A549 (cell line): ENCODE measurements at regions not wholly inside any gene's neighbourhood (a gene's known extent, or its start where the extent isn't known, plus 50 kb on each side); places are given as distances from the start of the nearest gene placed in this dataset.

Experiments used
- ATAC-seq, 2 experiments: fragments of 200-7000 bp in 1 of 2; fragments of >200 bp in 1 of 2; cut with Nextera tagmentation in 1 of 2; cut with Tn5 transposase in 1 of 2; 3 replicates each; pipeline versions ENCODE4 v1.8.0 to v1.9.1; 2018 to 2020; ENCODE audit warnings: mild to moderate bottlenecking in 1 of 2, moderate library complexity in 1 of 2
- CTCF ChIA-PET: fragments of 300-600 bp; sonication (Branson Sonifier 250); formaldehyde crosslinking; extraction: SDS; loops from one replicate; lab custom pipeline; 2021; ENCODE audit warnings: antibody characterized with exemption, inconsistent platforms; lab: Yijun Ruan, JAX
- POLR2A ChIA-PET: fragments of 350-600 bp; formaldehyde crosslinking; extraction: SDS; loops from one replicate; lab custom pipeline; 2021; ENCODE audit warnings: antibody characterized with exemption, inconsistent platforms; lab: Yijun Ruan, JAX
- DNase-seq, 2 experiments: peaks; one replicate each; pipeline versions ENCODE4 v3.0.0 to v3.0.0-alpha.2; 2011 to 2016; ENCODE audit warnings: low read depth in 1 of 2, low spot score in 1 of 2
- FAIRE-seq: peaks from 2 replicates; lab custom pipeline; 2011; peaks lifted over from hg19 to GRCh38; lab: Jason Lieb, UNC
- H3K27ac ChIP-seq, 2 experiments: fragments of >200 bp; sonication (Bioruptor Twin); formaldehyde crosslinking; 3 replicates each; pipeline ENCODE4 v1.5.1; 2016 to 2017
- H3K4me1 ChIP-seq: fragments of >200 bp; sonication (Bioruptor Twin); formaldehyde crosslinking; 3 replicates; pipeline ENCODE4 v1.6.1; 2016
- H3K4me2 ChIP-seq: fragments of >200 bp; sonication (Bioruptor Twin); formaldehyde crosslinking; 3 replicates; pipeline ENCODE4 v1.6.1; 2016
- H3K4me3 ChIP-seq: fragments of >200 bp; sonication (Bioruptor Twin); formaldehyde crosslinking; 3 replicates; pipeline ENCODE4 v1.5.1; 2016
- H3K9me3 ChIP-seq: fragments of >200 bp; sonication (Bioruptor Twin); formaldehyde crosslinking; 3 replicates; pipeline ENCODE4 v1.6.1; 2016
- BCL3 ChIP-seq: fragments of >200 bp; sonication (Bioruptor Twin); formaldehyde crosslinking; IDR thresholded peaks from 3 replicates; pipeline ENCODE4 v1.6.1; 2016
- BHLHE40 ChIP-seq: IDR thresholded peaks from 2 replicates; pipeline ENCODE4 v1.6.1; 2012; ENCODE audit warnings: low read depth, low read length, inconsistent platforms
- CBX2 ChIP-seq: fragments of 200-600 bp; sonication (generic); IDR thresholded peaks from 2 replicates; pipeline ENCODE4 v1.6.1; 2016; ENCODE audit warnings: low read depth, mild to moderate bottlenecking, borderline replicate concordance
- CBX8 ChIP-seq: fragments of 200-600 bp; sonication (generic); IDR thresholded peaks from 2 replicates; pipeline ENCODE4 v1.6.1; 2016
- CHD2 ChIP-seq: fragments of 150-350 bp; IDR thresholded peaks from 2 replicates; pipeline ENCODE4 v1.6.1; 2014; ENCODE audit warnings: low read length; ENCODE audit not compliant: partially characterized antibody
- EP300 ChIP-seq, 2 experiments: fragments of >200 bp; sonication (Bioruptor Twin); formaldehyde crosslinking; IDR thresholded peaks; 2 replicates in 1 of 2; 3 replicates in 1 of 2; pipeline ENCODE4 v1.6.1; 2016 to 2017
- FOSB ChIP-seq: fragments of 250-450 bp; sonication (Bioruptor Pico); IDR thresholded peaks from 2 replicates; pipeline ENCODE4 v1.5.0; 2020; ENCODE audit warnings: mild to moderate bottlenecking, moderate library complexity
- FOXS1 ChIP-seq: fragments of 250-450 bp; sonication (Bioruptor Pico); IDR thresholded peaks from 2 replicates; pipeline ENCODE4 v1.5.0; 2020; ENCODE audit warnings: mild to moderate bottlenecking, moderate library complexity
- GATA3 ChIP-seq: IDR thresholded peaks from 2 replicates; pipeline ENCODE4 v1.6.1; 2012; ENCODE audit warnings: borderline replicate concordance
- HDAC2 ChIP-seq: fragments of 200-600 bp; sonication (generic); IDR thresholded peaks from 2 replicates; pipeline ENCODE4 v1.6.1; 2016
- HEYL ChIP-seq: fragments of 250-450 bp; sonication (Bioruptor Pico); IDR thresholded peaks from 2 replicates; pipeline ENCODE4 v1.8.0; 2021; ENCODE audit warnings: mild to moderate bottlenecking, moderate library complexity
- HOXA7 ChIP-seq: fragments of 250-450 bp; sonication (Bioruptor Pico); IDR thresholded peaks from 2 replicates; pipeline ENCODE4 v1.5.0; 2020; ENCODE audit warnings: mild to moderate bottlenecking, moderate library complexity
- HOXB5 ChIP-seq: fragments of 250-450 bp; sonication (Bioruptor Pico); IDR thresholded peaks from 2 replicates; pipeline ENCODE4 v1.5.0; 2020; ENCODE audit warnings: mild to moderate bottlenecking, moderate library complexity
- JUN ChIP-seq, 2 experiments: fragments of >200 bp; sonication (Bioruptor Twin); formaldehyde crosslinking; IDR thresholded peaks; 2 replicates in 1 of 2; 3 replicates in 1 of 2; pipeline ENCODE4 v1.6.1; 2016 to 2017
- MAFK ChIP-seq: fragments of 450-650 bp; IDR thresholded peaks from 2 replicates; pipeline ENCODE4 v1.6.1; 2014; ENCODE audit not compliant: partially characterized antibody
- MAX ChIP-seq: IDR thresholded peaks from 2 replicates; pipeline ENCODE4 v1.6.1; 2012
- MAZ ChIP-seq: fragments of 150-350 bp; IDR thresholded peaks from 2 replicates; pipeline ENCODE4 v1.6.1; 2014; ENCODE audit warnings: antibody characterized with exemption, low read depth, low read length, borderline replicate concordance
- MYC ChIP-seq: IDR thresholded peaks from 2 replicates; pipeline ENCODE4 v1.6.1; 2012; ENCODE audit warnings: mild to moderate bottlenecking, inconsistent platforms, low read length, improper control_type of control experiment, borderline replicate concordance
- NFE2L2 ChIP-seq: fragments of 150-350 bp; conservative IDR thresholded peaks from 2 replicates; pipeline ENCODE4 v1.6.1; 2014; ENCODE audit warnings: low read length
- NR3C1 ChIP-seq: fragments of >200 bp; sonication (Bioruptor Twin); formaldehyde crosslinking; IDR thresholded peaks from 3 replicates; pipeline ENCODE4 v1.6.1; 2017
- PHF8 ChIP-seq: fragments of 200-600 bp; sonication (generic); IDR thresholded peaks from 2 replicates; pipeline ENCODE4 v1.6.1; 2016; ENCODE audit warnings: low read depth, mild to moderate bottlenecking, antibody characterized with exemption, moderate library complexity, borderline replicate concordance
- POLR2A ChIP-seq: IDR thresholded peaks from 2 replicates; pipeline ENCODE4 v1.6.1; 2012; ENCODE audit warnings: mild to moderate bottlenecking, low read length
- POLR2AphosphoS2 ChIP-seq: conservative IDR thresholded peaks from 2 replicates; pipeline ENCODE4 v1.6.1; 2012; ENCODE audit warnings: low read length, improper control_type of control experiment, inconsistent platforms
- RCOR1 ChIP-seq: fragments of 150-350 bp; IDR thresholded peaks from 2 replicates; pipeline ENCODE4 v1.6.1; 2014; ENCODE audit warnings: antibody characterized with exemption, low read length, low read depth
- REST ChIP-seq: fragments of 200-600 bp; sonication (generic); IDR thresholded peaks from 2 replicates; pipeline ENCODE4 v1.6.1; 2016; ENCODE audit warnings: antibody characterized with exemption, mild to moderate bottlenecking, moderate library complexity
- RFX5 ChIP-seq: fragments of 450-650 bp; IDR thresholded peaks from 2 replicates; pipeline ENCODE4 v1.7.1; 2014; ENCODE audit warnings: antibody characterized with exemption, mild to moderate bottlenecking, moderate library complexity
- RNF2 ChIP-seq: fragments of 200-600 bp; sonication (generic); IDR thresholded peaks from 2 replicates; pipeline ENCODE4 v1.6.1; 2016; ENCODE audit warnings: low read depth, mild to moderate bottlenecking, antibody characterized with exemption, moderate library complexity, borderline replicate concordance
- SREBF2 ChIP-seq: fragments of 450-650 bp; IDR thresholded peaks from 2 replicates; pipeline ENCODE4 v1.6.1; 2014; ENCODE audit warnings: mild to moderate bottlenecking, moderate library complexity
- TFCP2L1 ChIP-seq: fragments of 250-450 bp; sonication (Bioruptor Pico); IDR thresholded peaks from 2 replicates; pipeline ENCODE4 v1.5.0; 2021; ENCODE audit warnings: mild to moderate bottlenecking
- ZC3H11A ChIP-seq: fragments of 450-650 bp; IDR thresholded peaks from 2 replicates; pipeline ENCODE4 v1.6.1; 2014; ENCODE audit warnings: antibody characterized with exemption, mild to moderate bottlenecking
- WGBS: methylation state at CpG from one replicate; pipeline ENCODE4 v1.1.6; 2017; ENCODE audit errors: missing lambda C conversion rate; 5-methylcytosine and 5-hydroxymethylcytosine counted together

- WGBS = 72% methylated on average over 4 of the region's 4 CpGs
- Histone ChIP-seq H3K27ac (no peak overlapping the region), H3K9me3 (no peaks in the 10 kb centered on the region), H3K4me2 (no peak overlapping the region)
- CTCF ChIA-PET = no interaction called here
- ATAC-seq = no peak
- TF ChIP-seq SREBF2 (no peak), CBX2 (no peak), EP300 (IDR thresholded peaks at IDR 0.05) (no peak), HOXA7 (CRISPR knock-in tag) (no peak), MAZ (no peak), CHD2 (no peak), HEYL (CRISPR knock-in tag) (no peak), NR3C1 (no peak), JUN (IDR thresholded peaks at IDR 0.05) (no peak), RNF2 (no peak), REST (no peak), HDAC2 (no peak), CBX8 (no peak)
- TF ChIP-seq, all 56 proteins: peak for 0
- FAIRE-seq (no peak), DNase-seq (no peak)
- no peaks in the 10 kb centered on the region for H3K4me1 ChIP-seq
- POLR2A ChIA-PET = no interaction called here
- H3K4me3 ChIP-seq = no peak overlapping the region
Measured at GRCh38 chr7:12968836-12969422, 281.5 kb downstream of the ARL4A start.

GRCh38 chr7:12970626-12971025 is 283.2 kb downstream of the ARL4A start:
- Histone ChIP-seq H3K4me3 (no peak overlapping the region), H3K9me3 (no peaks in the 10 kb centered on the region), H3K27ac (no peak overlapping the region), H3K4me2 (no peak overlapping the region), H3K4me1 (no peaks in the 10 kb centered on the region)
- ChIA-PET CTCF (no interaction called here), POLR2A (no interaction called here)
- WGBS = 94% methylated on average over 2 of the region's 2 CpGs
- DNase-seq (no peak), FAIRE-seq (no peak), ATAC-seq (no peak)
- TF ChIP-seq NFE2L2 (no peak), BHLHE40 (no peak), FOSB (CRISPR knock-in tag) (no peak), POLR2A (no peak), FOXS1 (CRISPR knock-in tag) (no peak), BCL3 (no peak), ZC3H11A (no peak), PHF8 (no peak), RCOR1 (no peak), CBX2 (no peak), GATA3 (no peak), MAX (no peak), POLR2AphosphoS2 (no peak), RFX5 (no peak), MYC (no peak), TFCP2L1 (CRISPR knock-in tag) (no peak), MAFK (no peak), HOXB5 (CRISPR knock-in tag) (no peak)
